Calu3 (cell line): ENCODE measurements at regions not wholly inside any gene's neighbourhood (a gene's known extent, or its start where the extent isn't known, plus 50 kb on each side); places are given as distances from the start of the nearest gene placed in this dataset.

ENCODE experiments used
- BruUV-seq: library from RNA; stranded (reverse); fragments of 400-500 nt; replicated peaks from 2 replicates; lab custom pipeline; 2021; lab: Mats Ljungman, UMichigan
- CTCF ChIA-PET: fragments of 300-600 bp; sonication (Branson Sonifier 250); formaldehyde crosslinking; loops from one replicate; lab custom pipeline; 2022; ENCODE audit warnings: antibody characterized with exemption; lab: Charles Lee
- DNase-seq: peaks from one replicate; pipeline ENCODE4 v3.0.0; 2022
- H3K27ac Mint-ChIP-seq: one replicate; pipeline ENCODE4 v1.8.0; 2022; ENCODE audit warnings: mixed read lengths; ENCODE audit not compliant: unreplicated experiment
- H3K27me3 Mint-ChIP-seq: one replicate; pipeline ENCODE4 v1.8.0; 2022; ENCODE audit warnings: mixed read lengths; ENCODE audit not compliant: unreplicated experiment
- H3K36me3 Mint-ChIP-seq: one replicate; pipeline ENCODE4 v1.8.0; 2022; ENCODE audit warnings: mild to moderate bottlenecking, moderate library complexity, mixed read lengths; ENCODE audit not compliant: insufficient read depth, unreplicated experiment
- H3K4me1 Mint-ChIP-seq: one replicate; pipeline ENCODE4 v1.8.0; 2022; ENCODE audit warnings: mild to moderate bottlenecking, low read depth, mixed read lengths; ENCODE audit not compliant: unreplicated experiment
- H3K4me3 Mint-ChIP-seq: one replicate; pipeline ENCODE4 v1.8.0; 2022; ENCODE audit warnings: mild to moderate bottlenecking, low read depth, moderate library complexity, mixed read lengths; ENCODE audit not compliant: unreplicated experiment
- H3K9me3 Mint-ChIP-seq: one replicate; pipeline ENCODE4 v1.8.0; 2022; ENCODE audit warnings: low read depth, mixed read lengths; ENCODE audit not compliant: unreplicated experiment
- CTCF ChIP-seq: fragments of 200-600 bp; IDR thresholded peaks from one replicate; pipeline ENCODE4 v1.8.0; 2022; ENCODE audit warnings: antibody characterized with exemption; ENCODE audit not compliant: unreplicated experiment
- intact Hi-C: fragments of 100-400 bp; cut with micrococcal nuclease; formaldehyde crosslinking; loops from one replicate; pipeline ENCODE4 v1.10.0; 2022; ENCODE audit not compliant: unreplicated experiment

DNA sequence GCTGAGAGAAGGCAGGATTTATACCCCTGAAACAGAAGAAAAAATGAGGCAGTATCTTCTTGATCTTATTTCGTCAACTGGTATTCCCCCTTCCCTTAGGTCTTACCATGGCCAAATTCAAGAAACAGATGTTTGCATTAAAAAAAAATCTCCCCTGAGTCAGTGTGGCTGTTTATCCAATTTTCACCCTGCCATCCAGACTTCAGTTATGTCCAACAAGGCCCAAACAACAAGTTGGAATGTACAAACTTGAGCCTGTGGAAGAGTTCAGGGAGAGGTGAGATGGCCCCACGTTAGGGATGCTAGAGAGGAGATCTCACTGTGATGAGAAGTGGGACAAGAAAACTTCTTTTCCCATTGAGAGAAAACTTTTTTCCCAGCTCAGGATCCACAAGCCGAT lies 147.2 kb upstream of the PROX1 start:
- H3K27ac Mint-ChIP-seq: no peak overlapping the region
- intact Hi-C loops: no loop called here
- no peaks in the 10 kb centered on the region for H3K36me3 Mint-ChIP-seq
- CTCF ChIA-PET: no interaction called here
- H3K4me3 Mint-ChIP-seq: no peak overlapping the region
- BruUV-seq: no TSS peak
- no peaks in the 10 kb centered on the region for H3K4me1 Mint-ChIP-seq
- H3K27me3 Mint-ChIP-seq: peaks cover 37% of the 10 kb centered on the region
- TF ChIP-seq CTCF: no peak
- H3K9me3 Mint-ChIP-seq: no peaks in the 10 kb centered on the region
- no peak for DNase-seq

- intact Hi-C loops: no loop called here
- H3K27me3 Mint-ChIP-seq: peaks cover 42% of the 10 kb centered on the region
- BruUV-seq: no TSS peak
- H3K36me3 Mint-ChIP-seq: no peaks in the 10 kb centered on the region
- TF ChIP-seq CTCF: no peak
- H3K4me3 Mint-ChIP-seq: no peak overlapping the region
- H3K27ac Mint-ChIP-seq: no peak overlapping the region
- CTCF ChIA-PET: no interaction called here
- no peaks in the 10 kb centered on the region for H3K9me3 Mint-ChIP-seq
- DNase-seq: no peak
- no peaks in the 10 kb centered on the region for H3K4me1 Mint-ChIP-seq
Measured at GRCh38 chr1:213844632-213845031, 143.1 kb upstream of the PROX1 start.

DNA sequence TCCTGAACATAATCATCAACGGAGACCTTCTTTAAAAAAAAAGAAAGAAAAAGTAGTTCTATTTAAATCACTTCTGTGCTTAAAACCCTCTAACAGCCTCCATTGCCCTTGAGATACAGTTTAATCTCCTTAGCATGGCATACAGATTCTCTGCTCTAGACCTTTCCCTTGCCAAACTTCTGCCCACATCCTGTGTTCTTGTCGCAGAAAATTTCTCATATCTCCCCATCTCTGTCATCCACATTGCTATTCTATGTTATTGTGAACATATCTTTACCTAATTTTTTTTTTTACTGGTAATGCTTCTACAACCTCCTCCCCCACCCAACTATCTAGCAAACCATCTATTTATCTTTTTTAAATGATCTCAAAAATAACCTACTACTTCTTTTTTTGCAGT lies 135.7 kb upstream of the PROX1 start:
- no peaks in the 10 kb centered on the region for H3K4me1 Mint-ChIP-seq
- intact Hi-C loops: no loop called here
- no peak overlapping the region for H3K4me3 Mint-ChIP-seq
- DNase-seq: no peak
- no peaks in the 10 kb centered on the region for H3K36me3 Mint-ChIP-seq
- no TSS peak for BruUV-seq
- CTCF ChIA-PET: no interaction called here
- H3K9me3 Mint-ChIP-seq: no peaks in the 10 kb centered on the region
- no peak for TF ChIP-seq CTCF
- no peak overlapping the region for H3K27ac Mint-ChIP-seq
- peaks cover 33% of the 10 kb centered on the region for H3K27me3 Mint-ChIP-seq

- H3K4me1 Mint-ChIP-seq: no peaks in the 10 kb centered on the region
- H3K27ac Mint-ChIP-seq: no peak overlapping the region
- H3K4me3 Mint-ChIP-seq: no peak overlapping the region
- no peak for TF ChIP-seq CTCF
- intact Hi-C loops: no loop called here
- H3K9me3 Mint-ChIP-seq: no peaks in the 10 kb centered on the region
- BruUV-seq: no TSS peak
- no peaks in the 10 kb centered on the region for H3K36me3 Mint-ChIP-seq
- DNase-seq: no peak
- CTCF ChIA-PET: no interaction called here
- H3K27me3 Mint-ChIP-seq: peaks cover 73% of the 10 kb centered on the region
Measured at GRCh38 chr1:213858581-213858980, 129.2 kb upstream of the PROX1 start.
